HG03342 (cell line): ENCODE measurements at regions not wholly inside any gene's neighbourhood (a gene's known extent, or its start where the extent isn't known, plus 50 kb on each side); places are given as distances from the start of the nearest gene placed in this dataset.
"Not testable (repeated sequence)": the region's sequence is repeated elsewhere in the genome, so short reads cannot be mapped to it uniquely, and the experiment has no call there.

Experiments used
- ATAC-seq: cut with Tn5 transposase; IDR thresholded peaks from one replicate; pipeline ENCODE4 v1.9.1; 2021; ENCODE audit warnings: mild to moderate bottlenecking, moderate library complexity; ENCODE audit not compliant: unreplicated experiment

- ATAC-seq, result not testable (repeated sequence)
Observed at GRCh38 chr9:39663020-39663419, 307.6 kb downstream of the SPATA31A1 start.

- peak; percentile 86 for ATAC-seq
Observed at GRCh38 chr9:39663713-39664112, 308.2 kb downstream of the SPATA31A1 start.

DNA sequence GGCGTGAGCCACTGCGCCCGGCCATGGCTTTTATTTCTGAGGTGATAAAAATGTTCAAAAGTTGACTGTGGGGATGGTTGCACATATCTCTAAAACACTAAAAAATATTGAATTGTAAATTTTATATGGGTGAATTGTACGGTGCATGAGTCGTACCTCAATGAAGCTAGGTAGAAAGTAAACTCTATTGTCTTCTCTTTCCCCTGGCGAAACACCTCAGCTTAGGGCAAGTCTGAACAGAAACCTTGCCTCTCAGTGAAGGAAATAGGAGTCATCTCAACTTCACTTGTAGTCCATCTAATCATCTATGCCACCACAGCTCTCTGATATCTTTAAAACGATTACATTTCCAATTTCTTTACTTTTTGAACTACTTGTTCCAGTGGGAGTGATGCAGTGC lies 309.6 kb downstream of the SPATA31A1 start:
- ATAC-seq, result not testable (repeated sequence)

DNA sequence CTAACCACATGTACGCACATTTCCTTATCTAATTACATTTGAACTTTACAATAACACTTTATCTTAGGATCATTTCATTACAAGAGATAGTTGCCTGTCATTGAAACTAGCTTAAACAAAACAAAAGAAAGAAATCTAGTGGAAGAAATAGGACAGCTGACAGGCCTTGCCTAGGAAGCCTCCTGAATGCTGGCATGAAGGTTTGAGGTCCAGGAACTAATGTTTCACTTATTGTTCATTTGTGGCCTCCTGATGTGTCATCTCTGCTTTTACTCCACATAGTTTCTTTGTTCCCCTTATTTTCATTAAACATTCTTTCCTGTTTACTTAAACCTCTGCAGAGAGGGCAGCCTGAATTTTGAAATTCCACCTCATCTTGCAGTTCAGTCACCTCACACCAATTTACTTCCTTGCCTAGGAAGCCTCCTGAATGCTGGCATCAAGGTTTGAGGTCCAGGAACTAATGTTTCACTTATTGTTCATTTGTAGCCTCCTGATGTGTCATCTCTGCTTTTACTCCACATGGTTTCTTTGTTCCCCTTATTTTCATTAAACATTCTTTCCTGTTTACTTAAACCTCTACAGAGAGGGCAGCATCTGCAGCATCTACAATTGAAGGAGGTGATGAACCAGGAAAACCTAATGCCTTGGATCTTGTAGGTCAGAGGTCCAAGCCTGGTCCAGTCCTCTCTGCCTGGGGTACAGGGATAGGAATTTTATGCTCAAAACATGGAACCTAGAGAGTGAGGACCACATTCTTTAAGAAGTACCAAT lies 319.2 kb downstream of the SPATA31A1 start:
- not testable (repeated sequence) for ATAC-seq

DNA sequence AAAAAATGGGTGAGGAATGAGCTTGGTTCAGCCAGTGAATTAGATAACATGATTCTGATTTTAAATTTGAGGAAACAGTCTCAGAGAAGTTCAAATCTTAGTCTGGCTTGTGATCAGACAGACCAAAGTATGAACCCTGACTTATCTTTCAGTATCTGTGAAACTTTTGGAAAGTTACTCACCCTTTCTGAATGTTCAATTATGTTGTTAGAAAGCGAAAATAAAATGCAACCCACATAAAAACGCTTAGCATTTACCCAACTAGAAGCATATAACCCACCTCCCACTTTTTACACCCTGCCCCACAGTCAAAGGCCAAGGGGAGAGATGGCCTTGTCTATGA lies 319.7 kb downstream of the SPATA31A1 start:
- ATAC-seq, result not testable (repeated sequence)

GRCh38 chr9:39678534-39679263 lies 323.2 kb downstream of the SPATA31A1 start:
- ATAC-seq, result not testable (repeated sequence)

- ATAC-seq, result not testable (repeated sequence)
Observed at GRCh38 chr9:39680694-39681401, 325.4 kb downstream of the SPATA31A1 start.

GRCh38 chr9:39728862-39729261 lies 373.4 kb downstream of the SPATA31A1 start:
- ATAC-seq, result not testable (repeated sequence)

DNA sequence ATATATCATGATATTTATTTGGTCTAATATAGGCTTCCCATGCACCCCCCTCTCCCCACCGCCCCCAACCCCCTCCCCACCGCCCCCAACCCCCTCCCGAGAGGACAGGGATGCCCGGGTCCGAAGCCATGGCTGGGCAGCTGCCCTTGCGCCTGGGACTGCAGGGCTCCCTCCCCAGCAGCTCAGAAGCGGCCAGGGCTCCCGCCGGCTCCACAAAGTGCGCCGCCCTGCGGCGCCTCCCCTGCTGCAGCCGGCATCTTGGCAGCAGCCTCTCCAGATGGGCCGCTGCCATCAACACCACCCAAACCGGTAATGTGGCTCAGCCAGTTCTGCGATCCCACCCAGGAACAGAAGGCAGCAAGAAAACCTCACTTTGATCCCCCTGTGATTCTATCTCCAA lies 389.4 kb downstream of the SPATA31A1 start:
- ATAC-seq, result not testable (repeated sequence)

GRCh38 chr9:39775570-39775969 lies 420.1 kb downstream of the SPATA31A1 start:
- not testable (repeated sequence) for ATAC-seq

DNA sequence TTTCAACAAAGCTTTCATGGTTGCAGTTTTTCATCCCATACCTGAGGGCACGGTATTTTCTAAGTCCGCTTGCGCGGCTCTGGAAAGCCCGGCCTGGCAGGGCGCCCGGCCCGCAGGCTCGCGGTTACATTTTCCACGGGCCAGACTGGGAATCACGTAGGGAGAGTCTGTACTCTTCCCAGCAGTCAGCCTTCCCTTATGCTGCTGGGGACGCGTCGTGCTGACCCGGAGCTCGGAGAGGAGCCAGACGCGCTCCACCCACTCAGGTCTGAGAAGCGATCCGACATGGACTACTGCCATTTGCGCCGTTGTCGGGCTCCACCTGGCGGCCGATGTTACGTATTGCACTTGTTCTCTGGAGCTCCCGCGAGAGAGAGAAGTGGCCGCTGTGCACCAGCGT lies 435.9 kb downstream of the SPATA31A1 start:
- ATAC-seq, result peak; percentile 100

DNA sequence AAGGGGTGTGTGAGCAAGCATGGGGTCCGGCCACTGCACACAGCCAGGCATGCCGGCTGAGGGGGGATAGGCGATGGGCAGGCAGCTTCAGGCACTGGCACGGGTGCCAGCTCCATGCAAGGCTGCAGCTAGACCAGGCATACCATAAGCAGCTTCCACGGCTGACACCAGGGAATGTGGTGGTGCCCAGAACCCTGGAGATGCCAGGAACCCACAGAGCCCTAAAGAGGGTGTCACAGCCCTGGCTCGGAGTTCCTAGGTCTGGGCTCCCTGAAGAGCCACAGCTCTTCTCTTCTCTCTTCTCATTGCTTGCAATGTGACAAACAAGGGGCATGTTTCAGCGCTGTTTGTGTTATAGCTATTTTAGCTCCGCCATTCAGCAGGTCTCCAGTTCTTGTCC lies 442.5 kb downstream of the SPATA31A1 start:
- ATAC-seq, result not testable (repeated sequence)

DNA sequence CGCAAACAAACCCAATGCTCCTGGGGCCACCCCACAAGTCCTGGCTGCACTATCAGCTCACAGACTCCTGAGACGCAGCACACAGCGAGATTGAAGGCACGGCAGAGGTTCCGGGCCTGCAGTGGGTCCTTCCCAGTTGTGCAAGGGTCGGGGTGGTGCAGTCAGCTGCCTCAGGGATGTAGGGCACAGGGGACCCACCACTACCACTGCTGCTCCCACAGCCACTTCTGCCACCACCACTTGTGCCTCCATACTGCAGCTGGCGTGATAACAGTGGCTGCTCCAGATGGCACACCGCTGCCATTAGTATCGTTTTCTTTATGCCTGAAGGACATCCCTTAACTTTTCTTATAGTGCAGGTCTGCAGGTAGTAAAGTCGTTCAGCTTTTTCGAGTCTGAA lies 443.8 kb downstream of the SPATA31A1 start:
- not testable (repeated sequence) for ATAC-seq

- ATAC-seq, result not testable (repeated sequence)
Observed at GRCh38 chr9:39802561-39802960, 447.1 kb downstream of the SPATA31A1 start.

DNA sequence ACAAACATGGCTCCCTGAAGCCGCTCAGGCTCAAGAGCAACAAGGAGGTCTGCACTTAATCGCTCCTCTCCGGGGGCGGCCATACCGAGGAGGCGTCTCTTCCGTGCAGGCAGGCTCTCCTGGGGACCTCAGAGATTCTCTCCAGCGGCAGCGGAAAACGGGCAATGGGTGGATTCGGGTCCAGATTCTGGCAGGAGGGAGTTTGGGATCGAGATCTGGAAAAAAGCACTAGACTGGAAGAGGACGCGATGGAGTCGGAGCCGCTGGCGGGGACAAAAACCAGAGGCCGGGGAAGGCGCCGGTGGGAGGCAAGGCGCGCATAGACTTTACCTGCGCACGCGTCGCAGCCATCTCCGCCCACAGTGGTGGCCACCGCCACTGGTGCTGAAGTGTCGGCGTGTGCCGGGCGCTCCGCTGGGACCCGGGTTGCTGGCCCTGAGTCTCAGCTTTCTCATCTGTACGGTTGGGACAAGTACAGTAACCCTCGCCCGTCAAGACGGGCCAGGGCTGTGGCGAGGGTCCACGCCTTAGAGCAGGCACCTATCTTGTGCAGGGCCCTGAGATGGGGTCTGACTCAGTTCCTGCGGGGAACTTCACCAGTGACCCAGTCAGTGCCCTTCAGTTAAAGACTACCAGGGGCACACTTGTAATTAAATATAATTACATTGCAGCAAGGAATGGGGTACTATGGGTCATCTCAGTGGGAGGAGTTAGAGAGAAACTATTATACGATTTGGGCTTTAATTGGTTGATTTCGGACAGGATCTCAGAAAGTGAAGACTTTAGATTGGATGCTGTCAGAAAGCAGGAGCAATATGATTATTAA lies 454.1 kb downstream of the SPATA31A1 start:
- peak; percentile 97 for ATAC-seq

GRCh38 chr9:39810401-39810800 lies 454.9 kb downstream of the SPATA31A1 start:
- not testable (repeated sequence) for ATAC-seq

- ATAC-seq, result not testable (repeated sequence)
Observed at GRCh38 chr9:39811615-39812014, 456.1 kb downstream of the SPATA31A1 start.

DNA sequence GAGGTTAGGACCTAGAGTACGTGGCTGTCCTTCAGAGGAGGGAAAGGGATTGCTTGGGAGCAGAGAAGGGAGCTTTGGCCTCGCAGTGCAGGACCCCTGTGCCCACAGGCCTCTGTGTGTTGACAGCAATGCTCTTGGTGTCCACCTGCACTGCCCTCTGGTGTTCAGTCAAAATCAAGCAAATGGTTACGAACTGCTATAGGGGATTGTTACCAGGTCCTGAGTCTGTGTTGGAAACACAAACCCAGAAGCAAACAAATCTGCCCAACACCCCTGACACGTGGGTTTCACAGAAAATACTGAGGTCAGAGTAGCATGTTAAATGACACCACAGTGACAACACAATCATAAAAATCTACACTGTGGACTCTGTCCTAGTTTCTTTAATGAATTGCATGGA lies 473.0 kb downstream of the SPATA31A1 start:
- not testable (repeated sequence) for ATAC-seq
